Spleen (tissue), 7 donors: ENCODE measurements at regions not wholly inside any gene's neighbourhood (a gene's known extent, or its start where the extent isn't known, plus 50 kb on each side); places are given as distances from the start of the nearest gene placed in this dataset.

ENCODE experiments used
- POLR2A ChIP-seq, 3 donors: fragments of 450-650 bp; IDR thresholded peaks; one replicate each; pipeline ENCODE4 v1.5.1; 2017; ENCODE audit warnings: antibody characterized with exemption in 3 of 3, mild to moderate bottlenecking in 1 of 3
- TF ChIP-seq, protein P1 (sequence below), 11 experiments: fragments of 200-600 bp in 7 of 11; fragments of 450-650 bp in 4 of 11; sonication (generic) in 4 of 11; IDR thresholded peaks in 8 of 11; conservative IDR thresholded peaks in 3 of 11; 1 replicate in 7 of 11; 2 replicates in 4 of 11; pipeline versions ENCODE4 v1.4.0 to v1.8.0; 2016 to 2021; ENCODE audit warnings: antibody characterized with exemption in 11 of 11, inconsistent platforms in 4 of 11, mild to moderate bottlenecking in 1 of 11
- donor health status: DM: no; HTN: no; CAD: no; lungs with moderate emphysema.
- donor health status: DM: no; HTN: no; CAD: no.
- donor health status: DM: no; HTN: no; CAD: no.

DNA sequence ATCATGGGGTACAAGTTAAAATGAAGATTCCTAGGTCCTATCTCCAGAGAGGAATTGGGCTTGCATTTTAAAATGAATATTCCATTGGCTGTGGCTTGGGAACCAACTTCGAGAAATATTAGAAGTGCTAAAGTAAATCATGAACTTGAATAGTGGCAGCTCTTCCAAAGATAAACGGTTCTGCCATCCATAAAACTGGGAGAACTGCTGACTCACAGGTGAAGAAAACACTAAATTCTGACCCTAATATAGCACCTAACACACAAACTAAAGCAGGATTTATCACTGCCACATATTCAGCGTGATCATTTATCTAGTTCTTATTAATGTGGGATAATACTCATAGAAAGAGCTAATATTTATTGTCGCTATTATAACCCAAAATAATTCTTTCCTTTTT is 508.1 kb upstream of the ID4 start:
- TF ChIP-seq, protein P1, sequence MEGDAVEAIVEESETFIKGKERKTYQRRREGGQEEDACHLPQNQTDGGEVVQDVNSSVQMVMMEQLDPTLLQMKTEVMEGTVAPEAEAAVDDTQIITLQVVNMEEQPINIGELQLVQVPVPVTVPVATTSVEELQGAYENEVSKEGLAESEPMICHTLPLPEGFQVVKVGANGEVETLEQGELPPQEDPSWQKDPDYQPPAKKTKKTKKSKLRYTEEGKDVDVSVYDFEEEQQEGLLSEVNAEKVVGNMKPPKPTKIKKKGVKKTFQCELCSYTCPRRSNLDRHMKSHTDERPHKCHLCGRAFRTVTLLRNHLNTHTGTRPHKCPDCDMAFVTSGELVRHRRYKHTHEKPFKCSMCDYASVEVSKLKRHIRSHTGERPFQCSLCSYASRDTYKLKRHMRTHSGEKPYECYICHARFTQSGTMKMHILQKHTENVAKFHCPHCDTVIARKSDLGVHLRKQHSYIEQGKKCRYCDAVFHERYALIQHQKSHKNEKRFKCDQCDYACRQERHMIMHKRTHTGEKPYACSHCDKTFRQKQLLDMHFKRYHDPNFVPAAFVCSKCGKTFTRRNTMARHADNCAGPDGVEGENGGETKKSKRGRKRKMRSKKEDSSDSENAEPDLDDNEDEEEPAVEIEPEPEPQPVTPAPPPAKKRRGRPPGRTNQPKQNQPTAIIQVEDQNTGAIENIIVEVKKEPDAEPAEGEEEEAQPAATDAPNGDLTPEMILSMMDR (IDR thresholded peaks at IDR 0.05 in 8 of 11, conservative IDR thresholded peaks at IDR 0.05 in 3 of 11): no peak
- TF ChIP-seq POLR2A (IDR thresholded peaks at IDR 0.05): no peak
